NB4 (cell line): ENCODE measurements at regions not wholly inside any gene's neighbourhood (a gene's known extent, or its start where the extent isn't known, plus 50 kb on each side); places are given as distances from the start of the nearest gene placed in this dataset.

Source experiments
- MYC ChIP-seq: IDR thresholded peaks from 2 replicates; pipeline ENCODE4 v1.6.1; 2011; ENCODE audit warnings: low read depth, low read length
- POLR2A ChIP-seq: IDR thresholded peaks from 2 replicates; pipeline ENCODE4 v1.6.1; 2011; ENCODE audit warnings: mild to moderate bottlenecking; ENCODE audit not compliant: insufficient read length; ENCODE audit errors: extremely low read depth
- TF ChIP-seq, protein P1 (sequence below): IDR thresholded peaks from one replicate; pipeline ENCODE4 v1.5.1; 2012; ENCODE audit warnings: low read depth, low read length
- TF ChIP-seq, protein P2 (sequence below): IDR thresholded peaks from 2 replicates; pipeline ENCODE4 v1.6.1; 2011; ENCODE audit warnings: low read depth, low read length

GRCh38 chr1:4375812-4376211, 278.6 kb upstream of the AJAP1 start:
- TF ChIP-seq, protein P1, sequence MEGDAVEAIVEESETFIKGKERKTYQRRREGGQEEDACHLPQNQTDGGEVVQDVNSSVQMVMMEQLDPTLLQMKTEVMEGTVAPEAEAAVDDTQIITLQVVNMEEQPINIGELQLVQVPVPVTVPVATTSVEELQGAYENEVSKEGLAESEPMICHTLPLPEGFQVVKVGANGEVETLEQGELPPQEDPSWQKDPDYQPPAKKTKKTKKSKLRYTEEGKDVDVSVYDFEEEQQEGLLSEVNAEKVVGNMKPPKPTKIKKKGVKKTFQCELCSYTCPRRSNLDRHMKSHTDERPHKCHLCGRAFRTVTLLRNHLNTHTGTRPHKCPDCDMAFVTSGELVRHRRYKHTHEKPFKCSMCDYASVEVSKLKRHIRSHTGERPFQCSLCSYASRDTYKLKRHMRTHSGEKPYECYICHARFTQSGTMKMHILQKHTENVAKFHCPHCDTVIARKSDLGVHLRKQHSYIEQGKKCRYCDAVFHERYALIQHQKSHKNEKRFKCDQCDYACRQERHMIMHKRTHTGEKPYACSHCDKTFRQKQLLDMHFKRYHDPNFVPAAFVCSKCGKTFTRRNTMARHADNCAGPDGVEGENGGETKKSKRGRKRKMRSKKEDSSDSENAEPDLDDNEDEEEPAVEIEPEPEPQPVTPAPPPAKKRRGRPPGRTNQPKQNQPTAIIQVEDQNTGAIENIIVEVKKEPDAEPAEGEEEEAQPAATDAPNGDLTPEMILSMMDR, result no peak
- TF ChIP-seq POLR2A, result no peak
- TF ChIP-seq, protein P2, sequence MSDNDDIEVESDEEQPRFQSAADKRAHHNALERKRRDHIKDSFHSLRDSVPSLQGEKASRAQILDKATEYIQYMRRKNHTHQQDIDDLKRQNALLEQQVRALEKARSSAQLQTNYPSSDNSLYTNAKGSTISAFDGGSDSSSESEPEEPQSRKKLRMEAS, result no peak
- TF ChIP-seq MYC, result no peak
